ENCODE measurements at regions not wholly inside any gene's neighbourhood (a gene's known extent, or its start where the extent isn't known, plus 50 kb on each side); places are given as distances from the start of the nearest gene placed in this dataset.

DNA sequence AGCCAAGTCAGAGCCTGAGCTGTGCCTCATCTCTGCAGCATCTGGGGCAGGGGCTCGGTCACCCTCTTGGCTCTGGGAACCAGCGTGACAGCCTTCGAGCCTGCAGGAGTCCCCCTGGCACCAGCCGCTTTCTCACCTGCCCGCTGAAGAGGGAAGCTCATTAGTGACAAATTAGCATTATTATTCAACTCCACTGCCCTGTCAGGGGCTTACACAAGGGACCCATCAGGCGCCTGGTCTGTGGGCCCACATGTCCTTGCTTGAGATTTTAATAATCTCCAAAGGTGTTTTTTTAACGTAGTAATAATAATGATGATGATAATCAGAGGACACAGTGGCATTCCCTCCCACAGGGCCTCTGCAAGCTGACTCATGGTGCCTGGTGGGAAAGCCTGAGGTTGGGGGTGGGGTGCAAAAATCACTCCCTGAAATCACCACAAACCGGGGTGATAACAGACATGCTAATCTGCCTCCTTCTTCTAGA, 98.1 kb upstream of the IGSF21 start:
- ATAC-seq (no peak), DNase-seq (ENCODE audit: low read depth, low spot score) (no peak)
- Histone ChIP-seq H3K27me3 (ENCODE audit: insufficient read depth, low read length) (peaks cover 59% of the 10 kb centered on the region), H3K36me3 (ENCODE audit: control insufficient read depth in 1 of 2, insufficient read depth in 2 of 2, low read length in 2 of 2) (no peaks in the 10 kb centered on the region), H3K9ac (ENCODE audit: low read length) (no peak overlapping the region), H3K4me2 (ENCODE audit: low read length) (no peak overlapping the region), H3K79me2 (ENCODE audit: insufficient read depth, low read length) (no peaks in the 10 kb centered on the region), H3K27ac (ENCODE audit: low read depth, low read length) (no peak overlapping the region), H4K20me1 (ENCODE audit: insufficient read depth) (no peaks in the 10 kb centered on the region), H3K4me1 (ENCODE audit: control insufficient read depth in 1 of 2, insufficient read depth in 2 of 2, low read length in 2 of 2) (no peaks in the 10 kb centered on the region), H3K9me3 (ENCODE audit: control insufficient read depth in 1 of 2, insufficient read depth in 1 of 2, low read depth in 1 of 2, low read length in 2 of 2) (no peaks in the 10 kb centered on the region), H2AFZ (ENCODE audit: low read depth, low read length, poor library complexity, severe bottlenecking) (no peak overlapping the region), H3K4me3 (replicated peaks in 1 of 2; ENCODE audit: low read depth in 1 of 2, low read length in 2 of 2) (no peak overlapping the region), H3K9me2 (ENCODE audit: insufficient read depth) (no peaks in the 10 kb centered on the region)
- TF ChIP-seq CEBPB (IDR thresholded peaks at IDR 0.05; ENCODE audit: low read depth) (no peak), TCF7L2 (IDR thresholded peaks at IDR 0.05; ENCODE audit: borderline replicate concordance, extremely low read depth, insufficient read depth, insufficient read length) (no peak), ELF1 (IDR thresholded peaks at IDR 0.05; ENCODE audit: borderline replicate concordance, low read depth) (no peak), POLR2A (IDR thresholded peaks at IDR 0.05; ENCODE audit: borderline replicate concordance, extremely low read depth, insufficient read depth, insufficient read length) (no peak), EZH2 (IDR thresholded peaks at IDR 0.05) (no peak), EGR1 (IDR thresholded peaks at IDR 0.05; ENCODE audit: low read depth) (no peak)
- TF ChIP-seq, protein P1, sequence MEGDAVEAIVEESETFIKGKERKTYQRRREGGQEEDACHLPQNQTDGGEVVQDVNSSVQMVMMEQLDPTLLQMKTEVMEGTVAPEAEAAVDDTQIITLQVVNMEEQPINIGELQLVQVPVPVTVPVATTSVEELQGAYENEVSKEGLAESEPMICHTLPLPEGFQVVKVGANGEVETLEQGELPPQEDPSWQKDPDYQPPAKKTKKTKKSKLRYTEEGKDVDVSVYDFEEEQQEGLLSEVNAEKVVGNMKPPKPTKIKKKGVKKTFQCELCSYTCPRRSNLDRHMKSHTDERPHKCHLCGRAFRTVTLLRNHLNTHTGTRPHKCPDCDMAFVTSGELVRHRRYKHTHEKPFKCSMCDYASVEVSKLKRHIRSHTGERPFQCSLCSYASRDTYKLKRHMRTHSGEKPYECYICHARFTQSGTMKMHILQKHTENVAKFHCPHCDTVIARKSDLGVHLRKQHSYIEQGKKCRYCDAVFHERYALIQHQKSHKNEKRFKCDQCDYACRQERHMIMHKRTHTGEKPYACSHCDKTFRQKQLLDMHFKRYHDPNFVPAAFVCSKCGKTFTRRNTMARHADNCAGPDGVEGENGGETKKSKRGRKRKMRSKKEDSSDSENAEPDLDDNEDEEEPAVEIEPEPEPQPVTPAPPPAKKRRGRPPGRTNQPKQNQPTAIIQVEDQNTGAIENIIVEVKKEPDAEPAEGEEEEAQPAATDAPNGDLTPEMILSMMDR (IDR thresholded peaks at IDR 0.05 in 2 of 3, conservative IDR thresholded peaks at IDR 0.05 in 1 of 3; ENCODE audit: borderline replicate concordance in 1 of 3, insufficient read depth in 1 of 3, low read depth in 2 of 3, low read length in 2 of 3) = no peak
- no TSS peak for BruUV-seq (replicated peaks)
- RAD21 ChIA-PET (ENCODE audit: low non-redundant PET in 1 of 2, low total read pairs in 2 of 2, uncharacterized antibody in 2 of 2, unreplicated experiment in 2 of 2) = no interaction called here
- CTCF ChIA-PET = no interaction called here
- intact Hi-C loops (cut with micrococcal nuclease) = no loop called here
- POLR2A ChIA-PET = no interaction called here

DNA sequence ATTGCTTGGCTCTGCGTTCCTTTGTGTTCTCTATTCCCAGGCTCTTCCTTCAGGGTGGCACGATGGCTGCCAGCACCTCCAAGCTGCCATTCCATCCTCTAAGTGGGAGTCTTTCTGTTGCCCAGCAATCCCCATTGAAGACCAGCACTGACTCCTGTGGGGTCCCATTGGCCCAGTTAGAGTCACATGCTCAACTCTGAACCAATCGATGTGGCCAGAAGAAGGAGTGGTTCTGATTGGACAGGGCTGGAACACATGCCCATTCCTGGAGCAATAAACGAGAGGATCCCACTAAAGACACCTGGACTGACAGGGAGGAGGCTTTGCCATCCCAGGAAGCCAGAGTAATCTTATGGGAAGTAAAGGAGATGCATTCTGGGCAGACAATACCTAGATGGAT, 97.2 kb upstream of the IGSF21 start:
- Histone ChIP-seq H4K20me1 (ENCODE audit: insufficient read depth) (no peaks in the 10 kb centered on the region), H3K79me2 (ENCODE audit: insufficient read depth, low read length) (no peaks in the 10 kb centered on the region), H3K36me3 (ENCODE audit: control insufficient read depth in 1 of 2, insufficient read depth in 2 of 2, low read length in 2 of 2) (no peaks in the 10 kb centered on the region), H2AFZ (ENCODE audit: low read depth, low read length, poor library complexity, severe bottlenecking) (no peak overlapping the region), H3K9ac (ENCODE audit: low read length) (no peak overlapping the region), H3K27ac (ENCODE audit: low read depth, low read length) (no peak overlapping the region), H3K9me2 (ENCODE audit: insufficient read depth) (no peaks in the 10 kb centered on the region), H3K9me3 (ENCODE audit: control insufficient read depth in 1 of 2, insufficient read depth in 1 of 2, low read depth in 1 of 2, low read length in 2 of 2) (no peaks in the 10 kb centered on the region), H3K4me2 (ENCODE audit: low read length) (no peak overlapping the region), H3K27me3 (ENCODE audit: insufficient read depth, low read length) (peaks cover 56% of the 10 kb centered on the region), H3K4me3 (replicated peaks in 1 of 2; ENCODE audit: low read depth in 1 of 2, low read length in 2 of 2) (no peak overlapping the region), H3K4me1 (ENCODE audit: control insufficient read depth in 1 of 2, insufficient read depth in 2 of 2, low read length in 2 of 2) (no peaks in the 10 kb centered on the region)
- ATAC-seq (peak; percentile 65), DNase-seq (ENCODE audit: low read depth, low spot score) (peak; percentile 12)
- no TSS peak for BruUV-seq (replicated peaks)
- no peak for TF ChIP-seq ZNF274 (IDR thresholded peaks at IDR 0.05; ENCODE audit: low read depth, low read length)
- no peak for TF ChIP-seq YY1 (IDR thresholded peaks at IDR 0.05; ENCODE audit: extremely low read depth, insufficient replicate concordance, low read depth, low read length)
- ChIA-PET RAD21 (ENCODE audit: low non-redundant PET in 1 of 2, low total read pairs in 2 of 2, uncharacterized antibody in 2 of 2, unreplicated experiment in 2 of 2) (no interaction called here), POLR2A (no interaction called here), CTCF (no interaction called here)
- intact Hi-C loops (cut with micrococcal nuclease) = no loop called here

All from HCT116 (cell line).